Ovary (tissue), 3 donors: ENCODE measurements at regions not wholly inside any gene's neighbourhood (a gene's known extent, or its start where the extent isn't known, plus 50 kb on each side); places are given as distances from the start of the nearest gene placed in this dataset.

ENCODE experiments used
- CTCF ChIP-seq, 3 donors: fragments of 450-650 bp in 2 of 3; fragments of 200-600 bp in 1 of 3; IDR thresholded peaks; one replicate each; pipeline versions ENCODE4 v1.5.1 to v1.8.0; 2016 to 2022; ENCODE audit warnings: antibody characterized with exemption in 3 of 3, mild to moderate bottlenecking in 1 of 3
- POLR2A ChIP-seq: fragments of 450-650 bp; IDR thresholded peaks from one replicate; pipeline ENCODE4 v1.6.1; 2017; ENCODE audit warnings: antibody characterized with exemption, mild to moderate bottlenecking, moderate library complexity
- donor health status: DM: no; HTN: no; CAD: no.

GRCh38 chr9:2984491-2984890 lies 140.6 kb upstream of the PUM3 start:
- TF ChIP-seq CTCF (IDR thresholded peaks at IDR 0.05): no peak
- TF ChIP-seq POLR2A: no peak
